GM08714 (cell line): ENCODE measurements at regions not wholly inside any gene's neighbourhood (a gene's known extent, or its start where the extent isn't known, plus 50 kb on each side); places are given as distances from the start of the nearest gene placed in this dataset.
"Not testable (repeated sequence)": the region's sequence is repeated elsewhere in the genome, so short reads cannot be mapped to it uniquely, and the experiment has no call there.

Experiments used
- H3K4me3 ChIP-seq: fragments of 200-500 bp; sonication (Bioruptor generic); 2 replicates; pipeline ENCODE4 v1.5.1; 2014; ENCODE audit warnings: mild to moderate bottlenecking, low read length, inconsistent platforms
- ZNF274 ChIP-seq: IDR thresholded peaks from 2 replicates; pipeline ENCODE4 v1.6.1; 2012; ENCODE audit warnings: mild to moderate bottlenecking, low read depth, low read length

DNA sequence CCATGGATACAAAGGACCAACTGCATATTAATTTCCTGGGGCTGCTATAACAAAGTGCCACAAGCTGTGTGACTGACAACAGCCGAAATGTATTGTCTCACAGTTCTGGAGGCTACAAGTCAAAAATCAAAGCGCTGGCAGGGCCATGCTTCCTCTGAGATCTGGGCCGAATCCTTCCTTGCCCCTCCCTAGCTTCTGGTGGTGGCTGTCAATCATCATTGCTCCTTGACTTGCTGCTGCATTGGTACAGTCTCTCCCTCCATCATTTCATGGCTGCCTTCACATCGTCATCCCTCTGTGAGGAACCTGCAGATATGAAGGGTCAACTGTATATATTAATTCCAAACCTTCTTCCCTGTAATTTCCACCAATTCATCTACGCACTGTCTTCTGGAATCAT is 118.3 kb downstream of the EXOC5 start:
- TF ChIP-seq ZNF274 = no peak
- no peak overlapping the region for H3K4me3 ChIP-seq

DNA sequence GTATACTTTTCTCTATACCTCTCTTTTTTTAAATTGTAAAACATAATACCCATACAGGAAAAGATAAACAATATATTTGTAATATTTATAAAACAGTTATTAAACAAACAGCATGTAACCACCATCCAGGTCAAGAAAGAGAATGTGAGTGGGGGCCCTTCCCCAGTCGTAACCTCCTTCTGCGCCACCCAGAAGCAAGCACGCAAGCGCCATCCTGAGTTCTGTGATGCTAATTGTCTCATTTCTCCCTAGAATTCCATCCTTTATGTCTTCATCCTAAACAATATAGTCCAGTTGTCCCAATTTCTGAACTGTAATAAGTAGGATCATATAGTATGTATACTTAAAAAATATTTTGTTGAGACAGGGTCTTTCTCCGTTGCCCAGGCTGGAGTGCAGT is 129.5 kb downstream of the EXOC5 start:
- no peak for TF ChIP-seq ZNF274
- no peak overlapping the region for H3K4me3 ChIP-seq

DNA sequence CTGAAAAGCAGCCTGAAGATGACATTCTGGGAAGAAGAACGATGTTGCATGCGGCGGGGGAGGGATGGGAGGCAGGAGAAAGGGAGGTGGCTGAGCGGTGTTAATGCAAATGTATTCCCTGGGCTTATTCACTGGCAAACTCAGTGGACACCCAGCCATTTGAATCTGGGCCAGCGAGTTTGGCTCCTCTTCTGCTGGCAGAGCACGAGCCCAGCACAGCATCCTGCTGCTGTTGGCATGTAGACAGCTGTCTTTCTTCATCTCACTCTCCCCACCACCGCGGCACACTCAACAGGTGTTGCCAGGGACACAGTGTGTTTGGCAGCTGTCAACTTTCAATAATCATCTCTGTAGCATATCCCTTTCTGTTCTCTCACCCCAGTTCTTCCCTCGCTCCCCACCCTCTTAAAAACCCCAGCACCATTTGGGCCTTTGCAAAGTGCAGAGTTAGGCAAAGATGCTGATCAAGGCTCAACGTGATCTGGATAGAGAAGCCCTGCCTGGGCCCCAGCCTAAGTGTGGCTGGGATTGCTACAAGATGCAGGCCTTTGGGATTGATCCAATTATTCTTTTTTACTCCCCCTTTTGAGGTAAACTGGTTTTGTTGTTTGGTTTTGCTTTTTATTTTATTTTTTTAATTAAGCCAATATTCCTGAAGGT is 131.9 kb downstream of the EXOC5 start:
- H3K4me3 ChIP-seq = no peak overlapping the region
- no peak for TF ChIP-seq ZNF274

DNA sequence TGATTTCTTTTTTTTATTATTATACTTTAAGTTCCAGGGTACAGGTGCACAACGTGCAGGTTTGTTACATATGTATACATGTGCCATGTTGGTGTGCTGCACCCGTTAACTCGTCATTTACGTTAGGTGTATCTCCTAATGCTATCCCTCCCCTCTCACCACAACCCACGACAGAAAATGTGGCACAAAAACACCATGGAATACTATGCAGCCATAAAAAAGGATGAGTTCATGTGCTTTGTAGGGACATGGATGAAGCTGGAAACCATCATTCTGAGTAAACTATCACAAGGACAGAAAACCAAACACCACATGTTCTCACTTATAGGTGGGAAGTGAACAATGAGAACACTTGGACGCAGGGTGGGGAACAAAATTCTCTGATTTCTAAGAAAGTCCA is 140.9 kb downstream of the EXOC5 start:
- H3K4me3 ChIP-seq = not testable (repeated sequence)

DNA sequence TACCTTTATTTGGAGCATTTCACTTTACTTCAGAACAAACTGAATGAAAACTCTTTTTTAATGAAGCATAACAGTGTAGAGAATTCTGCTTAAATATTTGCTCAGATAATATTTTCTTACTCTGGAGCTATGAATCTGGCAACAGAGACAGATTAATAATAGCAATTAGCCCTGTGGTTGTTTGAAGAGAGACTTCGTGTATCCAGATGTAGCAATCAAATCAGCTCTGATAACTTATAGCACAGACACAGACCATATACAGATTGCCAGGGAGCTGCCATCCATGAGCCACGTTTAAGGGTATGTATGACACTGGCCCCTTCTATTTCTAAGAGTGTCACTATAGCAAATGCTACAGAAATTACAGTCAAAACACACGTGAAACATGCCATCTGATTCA is 146.6 kb downstream of the EXOC5 start:
- H3K4me3 ChIP-seq = no peak overlapping the region
- TF ChIP-seq ZNF274 = no peak

DNA sequence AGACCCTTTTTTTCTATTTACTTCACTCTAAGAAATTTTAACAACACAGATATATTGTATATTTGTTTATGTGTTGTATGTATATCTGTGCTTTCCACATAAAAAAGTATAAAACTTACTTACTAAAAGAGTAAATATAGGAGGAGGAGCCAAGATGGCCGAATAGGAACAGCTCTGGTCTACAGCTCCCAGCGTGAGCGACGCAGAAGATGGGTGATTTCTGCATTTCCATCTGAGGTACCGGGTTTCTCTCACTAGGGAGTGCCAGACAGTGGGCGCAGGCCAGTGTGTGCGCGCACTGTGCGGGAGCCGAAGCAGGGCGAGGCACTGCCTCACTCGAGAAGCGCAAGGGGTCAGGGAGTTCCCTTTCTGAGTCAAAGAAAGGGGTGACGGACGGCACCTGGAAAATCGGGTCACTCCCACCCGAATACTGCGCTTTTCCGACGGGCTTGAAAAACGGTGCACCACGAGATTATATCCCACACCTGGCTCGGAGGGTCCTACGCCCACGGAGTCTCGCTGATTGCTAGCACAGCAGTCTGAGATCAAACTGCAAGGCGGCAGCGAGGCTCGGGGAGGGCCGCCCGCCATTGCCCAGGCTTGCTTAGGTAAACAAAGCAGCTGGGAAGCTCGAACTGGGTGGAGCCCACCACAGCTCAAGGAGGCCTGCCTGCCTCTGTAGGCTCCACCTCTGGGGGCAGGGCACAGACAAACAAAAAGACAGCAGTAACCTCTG is 156.5 kb downstream of the EXOC5 start:
- not testable (repeated sequence) for H3K4me3 ChIP-seq

DNA sequence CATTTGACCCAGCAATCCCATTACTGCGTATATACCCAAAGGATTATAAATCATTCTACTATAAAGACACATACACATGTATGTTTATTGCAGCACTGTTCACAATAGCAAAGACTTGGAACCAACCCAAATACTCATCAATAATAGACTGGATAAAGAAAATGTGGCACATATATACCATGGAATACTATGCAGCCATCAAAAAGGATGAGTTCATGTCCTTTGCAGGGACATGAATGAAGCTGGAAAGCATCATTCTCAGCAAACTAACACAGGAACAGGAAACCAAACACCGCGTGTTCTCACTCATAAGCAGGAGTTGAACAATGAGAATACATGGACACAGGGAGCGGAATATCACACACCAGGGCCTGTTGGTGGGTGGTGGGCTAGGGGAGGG is 158.3 kb downstream of the EXOC5 start:
- not testable (repeated sequence) for H3K4me3 ChIP-seq

DNA sequence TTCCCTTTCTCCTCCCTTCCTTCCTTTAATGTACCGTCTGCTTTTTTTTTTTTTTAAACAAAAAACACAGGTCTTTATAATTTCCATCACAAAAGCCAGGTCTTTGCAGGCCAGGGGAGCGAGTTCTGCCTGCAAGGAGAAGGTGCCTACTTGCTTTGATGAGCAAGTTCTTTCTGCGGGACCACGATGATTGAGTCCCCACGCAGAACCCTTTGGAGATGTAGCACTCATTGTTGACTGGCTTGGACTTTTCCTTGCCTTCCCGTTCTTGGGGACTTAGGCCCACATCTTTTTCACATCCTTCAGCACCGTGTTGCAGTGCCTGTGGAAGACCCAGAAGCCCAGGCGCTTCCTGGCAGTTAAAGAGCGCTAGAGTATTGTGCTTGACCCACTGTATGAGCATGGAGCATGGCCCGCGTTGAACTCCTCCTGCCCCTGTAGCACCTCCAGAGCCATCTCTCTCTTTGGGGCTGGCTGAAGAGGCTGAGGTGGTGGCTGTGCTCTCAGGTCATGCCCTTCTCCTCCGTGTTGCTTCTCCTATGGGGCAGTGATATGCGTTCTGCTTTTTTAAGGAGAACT is 177.6 kb downstream of the EXOC5 start:
- no peak overlapping the region for H3K4me3 ChIP-seq
- no peak for TF ChIP-seq ZNF274

DNA sequence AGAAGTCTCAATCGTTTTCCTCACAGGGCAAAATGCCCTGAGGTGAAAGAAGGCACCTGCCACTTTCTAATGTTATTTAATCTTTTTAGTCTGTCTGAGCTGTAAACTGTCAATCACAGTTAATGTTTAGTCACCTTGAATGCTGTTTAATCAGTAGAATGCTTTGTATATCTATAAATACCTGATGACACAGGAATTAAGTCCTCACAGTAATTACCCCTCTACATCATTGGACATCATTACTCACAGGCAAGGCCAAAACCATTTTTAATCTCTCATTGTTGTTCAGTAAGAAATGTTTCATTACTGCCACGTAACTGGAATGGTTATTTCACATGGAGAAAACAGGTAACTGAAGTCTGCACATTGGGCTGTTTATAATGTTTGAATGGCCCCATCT is 178.8 kb downstream of the EXOC5 start:
- TF ChIP-seq ZNF274 = no peak
- no peak overlapping the region for H3K4me3 ChIP-seq

DNA sequence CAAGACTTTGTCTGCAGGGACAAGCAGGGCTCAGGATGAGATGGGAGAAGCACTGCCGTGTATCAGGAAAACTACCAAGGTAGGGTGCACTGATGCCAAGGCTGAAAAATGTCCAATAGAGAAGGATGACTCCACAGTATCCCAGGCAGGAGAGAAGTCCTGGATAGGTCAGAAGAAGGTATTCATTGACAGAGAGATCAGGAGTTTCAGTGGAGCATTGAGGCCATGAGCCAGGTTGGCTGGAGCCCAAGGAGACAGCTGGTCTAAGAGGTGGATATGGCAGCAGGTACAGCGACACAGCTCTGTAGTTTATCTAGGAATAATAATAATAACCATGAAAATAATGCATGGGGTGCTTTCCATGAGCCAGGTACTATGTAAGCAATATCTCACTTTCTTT is 180.9 kb downstream of the EXOC5 start:
- TF ChIP-seq ZNF274 = no peak
- H3K4me3 ChIP-seq = no peak overlapping the region

DNA sequence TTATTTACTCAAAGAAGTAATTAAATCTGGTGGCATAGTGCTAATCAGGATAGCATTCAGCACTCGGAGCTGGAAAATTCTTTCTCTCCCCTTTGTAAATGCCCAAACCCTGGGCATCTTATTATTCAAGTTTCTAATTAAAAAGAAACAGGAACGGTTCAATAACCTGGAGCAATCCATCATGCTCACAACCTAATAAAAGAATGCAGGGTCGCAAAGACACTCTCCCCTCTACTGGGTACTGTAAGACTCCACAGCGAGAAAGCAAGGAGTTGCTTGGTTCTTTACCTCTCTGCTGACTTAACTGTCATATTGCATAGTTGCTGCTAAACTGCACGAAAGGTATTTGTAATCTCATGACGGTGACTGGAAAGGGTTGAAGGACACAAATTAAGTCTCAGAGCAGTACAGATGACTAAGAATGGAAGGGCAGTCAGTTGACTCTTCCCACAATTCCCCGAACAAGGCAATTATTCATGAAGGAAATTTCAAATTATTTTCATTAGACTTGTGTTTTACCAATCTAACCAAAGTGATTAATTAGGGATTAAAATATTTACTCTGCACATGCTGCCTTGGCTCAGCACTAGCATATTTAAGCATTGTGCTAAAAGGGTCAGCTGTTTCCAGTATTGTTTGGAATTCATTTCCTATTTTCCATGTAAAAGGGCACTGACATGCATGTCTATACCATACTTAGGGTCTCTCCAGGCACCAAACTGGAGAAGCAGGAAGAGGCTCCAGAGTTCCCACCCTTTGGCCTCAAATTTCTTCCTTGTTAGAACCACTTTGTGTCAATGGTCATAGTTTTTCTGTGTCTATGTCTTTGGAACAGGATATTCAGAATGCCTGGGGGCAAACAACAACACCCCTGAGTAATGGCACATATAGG is 182.2 kb downstream of the EXOC5 start:
- TF ChIP-seq ZNF274 = no peak
- H3K4me3 ChIP-seq = no peak overlapping the region

DNA sequence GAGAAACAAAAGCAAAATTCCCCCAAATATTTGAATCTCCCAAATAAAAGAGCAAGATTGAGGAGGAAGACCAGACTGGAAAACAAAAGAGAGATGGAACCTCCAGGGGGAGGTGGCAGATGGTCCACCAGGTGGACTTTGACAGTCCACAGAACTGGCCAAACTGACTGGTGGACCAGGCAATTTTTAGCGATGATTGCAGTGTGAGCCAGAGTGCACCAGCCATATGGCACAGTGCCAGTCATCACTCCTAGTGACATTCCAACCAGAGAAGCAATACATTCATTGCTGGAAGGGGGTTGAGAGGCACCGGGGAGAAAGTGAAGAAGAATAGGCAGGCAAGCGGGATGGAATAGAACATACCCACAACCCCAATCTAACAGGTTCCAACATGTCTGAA is 182.9 kb downstream of the EXOC5 start:
- no peak for TF ChIP-seq ZNF274

DNA sequence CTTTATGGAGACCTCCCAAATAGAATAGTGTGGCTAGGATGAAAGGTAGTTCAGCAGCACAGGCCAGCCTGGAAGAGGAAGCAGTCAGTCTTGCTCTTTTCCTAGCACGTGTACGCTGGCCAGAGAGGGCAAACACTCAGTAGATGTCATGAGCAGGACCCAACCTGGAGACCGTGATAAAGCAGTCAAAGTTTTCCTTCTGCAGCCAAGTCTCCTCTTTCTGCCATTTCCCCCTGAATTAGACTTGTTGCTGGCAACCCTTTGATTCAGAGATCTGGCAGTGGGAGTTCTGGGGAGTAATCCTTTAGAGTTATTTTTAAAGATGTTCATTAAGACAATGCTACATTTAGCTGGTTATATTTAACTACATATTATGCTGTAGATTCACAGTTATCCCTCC is 183.7 kb downstream of the EXOC5 start:
- TF ChIP-seq ZNF274 = no peak
- H3K4me3 ChIP-seq = no peak overlapping the region

More for the DNA sequence above, 182.9 kb downstream of the EXOC5 start:
- H3K4me3 ChIP-seq = no peak overlapping the region

DNA sequence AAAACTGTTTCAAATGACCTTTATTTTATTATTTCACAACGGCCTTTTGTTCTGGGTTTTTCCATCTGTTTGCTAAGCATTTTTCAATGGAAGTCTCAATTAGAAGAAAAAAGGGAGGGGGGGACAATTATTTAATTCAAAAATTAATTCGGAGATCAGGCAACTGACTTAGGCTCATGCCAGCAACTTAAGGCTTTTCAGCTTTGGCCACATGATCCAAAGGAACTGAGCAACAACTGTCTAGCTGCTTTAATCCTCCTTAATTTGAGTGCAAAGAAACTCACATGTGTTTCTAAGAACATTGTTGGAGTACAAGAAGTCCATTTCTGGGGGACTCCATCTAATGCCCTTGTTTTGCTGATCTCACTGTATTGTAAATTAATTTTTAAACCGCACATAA is 188.0 kb downstream of the EXOC5 start:
- TF ChIP-seq ZNF274 = no peak
- no peak overlapping the region for H3K4me3 ChIP-seq

DNA sequence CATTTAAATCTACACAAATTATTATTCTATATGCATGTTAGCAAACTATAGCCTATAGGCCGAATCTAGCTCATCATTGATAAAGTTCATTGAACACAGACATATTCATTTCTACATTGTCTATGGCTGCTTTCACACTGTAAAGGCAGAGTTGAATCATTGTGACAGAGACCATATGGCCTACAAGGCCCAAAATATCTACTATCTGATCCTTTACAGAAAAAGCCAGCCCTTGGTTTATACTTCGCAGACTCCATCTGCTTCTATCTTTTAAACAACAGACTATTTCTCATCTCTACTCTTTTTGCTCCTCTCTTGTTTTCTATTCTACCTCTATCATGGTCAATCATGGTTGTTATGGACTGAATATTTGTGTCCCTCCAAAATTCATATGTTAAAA is 190.7 kb downstream of the EXOC5 start:
- no peak for TF ChIP-seq ZNF274

DNA sequence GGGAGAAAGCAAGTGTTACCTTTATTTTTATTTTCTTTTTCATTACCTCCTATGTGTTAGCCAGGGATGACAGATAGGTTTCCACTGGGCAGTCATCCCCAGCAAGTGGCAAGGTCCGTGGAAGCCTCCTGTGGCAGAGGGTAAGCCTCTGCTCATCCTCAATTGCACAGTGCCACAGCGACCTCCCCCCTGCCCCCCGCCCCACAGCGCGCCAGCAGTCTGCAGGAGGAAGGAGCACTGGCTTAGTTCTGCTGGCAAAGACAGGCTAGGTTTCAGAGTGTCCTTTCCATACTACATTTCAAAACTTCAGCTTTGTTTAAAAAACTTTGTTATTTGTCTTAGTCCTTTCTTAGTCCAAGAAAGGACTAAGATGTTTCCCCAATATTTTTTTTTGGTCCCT is 194.7 kb downstream of the EXOC5 start:
- H3K4me3 ChIP-seq = no peak overlapping the region
- no peak for TF ChIP-seq ZNF274

More for the DNA sequence above, 190.7 kb downstream of the EXOC5 start:
- no peak overlapping the region for H3K4me3 ChIP-seq
